Mesenchymal stem cell (in vitro differentiated cells and primary cell): ENCODE measurements at regions not wholly inside any gene's neighbourhood (a gene's known extent, or its start where the extent isn't known, plus 50 kb on each side); places are given as distances from the start of the nearest gene placed in this dataset.

Source experiments
- DNase-seq: peaks from one replicate; pipeline ENCODE4 v3.0.0-alpha.2; 2013
- H2AFZ ChIP-seq: one replicate; pipeline ENCODE4 v1.6.1; 2013; ENCODE audit warnings: low read depth, mild to moderate bottlenecking, control low read depth, inconsistent platforms, low read length, moderate library complexity
- H2AK5ac ChIP-seq: 2 replicates; pipeline ENCODE4 v1.6.1; 2013; ENCODE audit warnings: low read length, moderate library complexity, mild to moderate bottlenecking, inconsistent platforms; ENCODE audit not compliant: severe bottlenecking
- H2BK120ac ChIP-seq: one replicate; pipeline ENCODE4 v1.6.1; 2013; ENCODE audit warnings: low read depth, mild to moderate bottlenecking, inconsistent platforms, low read length, moderate library complexity
- H2BK12ac ChIP-seq, 2 experiments: one replicate each; pipeline ENCODE4 v1.6.1; 2013; ENCODE audit warnings: inconsistent platforms in 2 of 2, low read length in 2 of 2, mild to moderate bottlenecking in 2 of 2, moderate library complexity in 2 of 2, control low read depth in 1 of 2
- H2BK15ac ChIP-seq: one replicate; pipeline ENCODE4 v1.6.1; 2013; ENCODE audit warnings: mild to moderate bottlenecking, low read depth, inconsistent platforms; ENCODE audit not compliant: poor library complexity, severe bottlenecking
- H2BK5ac ChIP-seq: 2 replicates; pipeline ENCODE4 v1.6.1; 2013; ENCODE audit warnings: low read depth, mild to moderate bottlenecking, low read length, control low read depth, inconsistent platforms; ENCODE audit not compliant: poor library complexity, severe bottlenecking
- H3K14ac ChIP-seq, 2 experiments: one replicate each; pipeline ENCODE4 v1.6.1; 2013; ENCODE audit warnings: inconsistent platforms in 2 of 2, low read length in 2 of 2, control low read depth in 1 of 2, mild to moderate bottlenecking in 1 of 2, moderate library complexity in 1 of 2
- H3K18ac ChIP-seq, 2 experiments: one replicate each; pipeline ENCODE4 v1.6.1; 2013; ENCODE audit warnings: inconsistent platforms in 2 of 2, low read length in 2 of 2, control low read depth in 1 of 2, low read depth in 1 of 2, mild to moderate bottlenecking in 1 of 2
- H3K23ac ChIP-seq, 2 experiments: one replicate each; pipeline ENCODE4 v1.6.1; 2013; ENCODE audit warnings: inconsistent platforms in 2 of 2, low read length in 2 of 2, mild to moderate bottlenecking in 2 of 2, moderate library complexity in 2 of 2, control low read depth in 1 of 2
- H3K27ac ChIP-seq: 2 replicates; pipeline ENCODE4 v1.5.1; 2013; ENCODE audit warnings: mild to moderate bottlenecking, moderate library complexity, low read length, control low read depth, inconsistent platforms; ENCODE audit not compliant: poor library complexity, severe bottlenecking
- H3K27me3 ChIP-seq, 2 experiments: 2 replicates each; pipeline versions ENCODE4 v1.6.1 to v1.7.0; 2013; ENCODE audit warnings: low read length in 2 of 2, mild to moderate bottlenecking in 2 of 2, moderate library complexity in 2 of 2, control low read depth in 1 of 2, inconsistent platforms in 1 of 2; ENCODE audit not compliant: control insufficient read depth in 1 of 2, insufficient read depth in 1 of 2
- H3K36me3 ChIP-seq, 2 experiments: 2 replicates each; pipeline versions ENCODE4 v1.6.1 to v1.7.0; 2013; ENCODE audit warnings: low read length in 2 of 2, control low read depth in 1 of 2, inconsistent platforms in 1 of 2, low read depth in 1 of 2, mild to moderate bottlenecking in 1 of 2; ENCODE audit not compliant: insufficient read depth in 2 of 2, control insufficient read depth in 1 of 2
- H3K4ac ChIP-seq, 2 experiments: one replicate each; pipeline ENCODE4 v1.6.1; 2013; ENCODE audit warnings: inconsistent platforms in 2 of 2, low read length in 2 of 2, mild to moderate bottlenecking in 2 of 2, moderate library complexity in 2 of 2, control low read depth in 1 of 2, low read depth in 1 of 2
- H3K4me1 ChIP-seq: 2 replicates; pipeline ENCODE4 v1.6.1; 2013; ENCODE audit warnings: low read depth, low read length, control low read depth; ENCODE audit not compliant: control insufficient read depth, insufficient read depth
- H3K4me2 ChIP-seq: 2 replicates; pipeline ENCODE4 v1.6.1; 2013; ENCODE audit warnings: low read length, mild to moderate bottlenecking, inconsistent platforms; ENCODE audit not compliant: poor library complexity, severe bottlenecking
- H3K4me3 ChIP-seq, 2 experiments: 2 replicates each; pipeline versions ENCODE4 v1.5.1 to v1.7.0; 2013; ENCODE audit warnings: low read length in 2 of 2, mild to moderate bottlenecking in 2 of 2, control low read depth in 1 of 2, low read depth in 1 of 2; ENCODE audit not compliant: insufficient read depth in 1 of 2
- H3K79me1 ChIP-seq: replicated peaks from 2 replicates; pipeline ENCODE4 v1.6.1; 2013; ENCODE audit warnings: mild to moderate bottlenecking, control low read depth, low read length, inconsistent platforms; ENCODE audit not compliant: poor library complexity, severe bottlenecking
- H3K9ac ChIP-seq: 2 replicates; pipeline ENCODE4 v1.7.0; 2013; ENCODE audit warnings: mild to moderate bottlenecking, low read length, moderate library complexity
- H3K9me3 ChIP-seq: 2 replicates; pipeline ENCODE4 v1.7.0; 2013; ENCODE audit warnings: mild to moderate bottlenecking, low read length; ENCODE audit not compliant: control insufficient read depth
- H4K8ac ChIP-seq: one replicate; pipeline ENCODE4 v1.6.1; 2013; ENCODE audit warnings: inconsistent platforms, mild to moderate bottlenecking, low read length, moderate library complexity
- H4K91ac ChIP-seq: one replicate; pipeline ENCODE4 v1.6.1; 2013; ENCODE audit warnings: mild to moderate bottlenecking, low read length, inconsistent platforms
- WGBS: methylation state at CpG from one replicate; pipeline ENCODE4 v1.1.7; 2013; ENCODE audit warnings: mixed read lengths; 5-methylcytosine and 5-hydroxymethylcytosine counted together

- no peaks in the 10 kb centered on the region for H3K36me3 ChIP-seq
- 100% methylated on average over 1 of the region's 1 CpG for WGBS
- no peak overlapping the region for H4K8ac ChIP-seq
Measured at GRCh38 chr16:66263973-66264310, 102.5 kb upstream of the CDH5 start.

GRCh38 chr16:66263168-66263972, 103.1 kb upstream of the CDH5 start:
- H3K27me3 ChIP-seq: peaks cover 0 to 6% of the 10 kb centered on the region in 2 experiments
- no peak overlapping the region for H3K18ac ChIP-seq
- peak overlapping the region; percentile 45 for H4K91ac ChIP-seq
- H3K79me1 ChIP-seq: no peaks in the 10 kb centered on the region
- no peak overlapping the region for H2BK12ac ChIP-seq
- H3K9me3 ChIP-seq: no peaks in the 10 kb centered on the region
- no peak overlapping the region for H3K4me2 ChIP-seq
- DNase-seq: no peak
- no peaks in the 10 kb centered on the region for H3K36me3 ChIP-seq
- H2BK120ac ChIP-seq: no peak overlapping the region
- 93% methylated on average over 6 of the region's 6 CpGs for WGBS
- no peak overlapping the region for H2AK5ac ChIP-seq
- H3K23ac ChIP-seq: no peak overlapping the region
- H3K4ac ChIP-seq: peak overlapping the region in 1 of 2 experiments; percentile 15
- H3K4me1 ChIP-seq: peaks cover 11% of the 10 kb centered on the region
- H2AFZ ChIP-seq: no peak overlapping the region
- H4K8ac ChIP-seq: no peak overlapping the region
- H3K14ac ChIP-seq: no peak overlapping the region
- H3K9ac ChIP-seq: peak overlapping the region; percentile 30
- H3K4me3 ChIP-seq: no peak overlapping the region
- H3K27ac ChIP-seq: no peak overlapping the region
- no peak overlapping the region for H2BK15ac ChIP-seq
- H2BK5ac ChIP-seq: no peak overlapping the region

More at GRCh38 chr16:66263973-66264310, 102.5 kb upstream of the CDH5 start:
- Histone ChIP-seq H3K4me2 (no peak overlapping the region), H2BK5ac (no peak overlapping the region), H3K9ac (no peak overlapping the region), H3K79me1 (no peaks in the 10 kb centered on the region), H3K23ac (no peak overlapping the region), H3K4ac (peak overlapping the region in 1 of 2 experiments; percentile 15), H3K27me3 (peaks cover 0 to 6% of the 10 kb centered on the region in 2 experiments), H4K91ac (peak overlapping the region; percentile 45), H3K4me3 (no peak overlapping the region), H2AK5ac (no peak overlapping the region), H3K27ac (no peak overlapping the region), H2BK120ac (no peak overlapping the region), H3K14ac (no peak overlapping the region), H3K18ac (peak overlapping the region in 1 of 2 experiments; percentile 25), H3K9me3 (no peaks in the 10 kb centered on the region), H3K4me1 (peaks cover 11% of the 10 kb centered on the region), H2BK15ac (no peak overlapping the region), H2BK12ac (no peak overlapping the region), H2AFZ (no peak overlapping the region)
- DNase-seq: no peak

- Histone ChIP-seq H3K14ac (no peak overlapping the region), H3K9me3 (no peaks in the 10 kb centered on the region), H2BK120ac (no peak overlapping the region), H3K18ac (no peak overlapping the region), H4K8ac (no peak overlapping the region), H3K4me3 (no peak overlapping the region), H3K9ac (peak overlapping the region; percentile 30), H3K4me2 (no peak overlapping the region), H4K91ac (no peak overlapping the region), H3K27me3 (peaks cover 0 to 6% of the 10 kb centered on the region in 2 experiments), H3K79me1 (no peaks in the 10 kb centered on the region), H3K4me1 (peaks cover 11% of the 10 kb centered on the region), H2AFZ (no peak overlapping the region), H3K27ac (no peak overlapping the region), H3K36me3 (no peaks in the 10 kb centered on the region), H2BK15ac (no peak overlapping the region), H2AK5ac (no peak overlapping the region), H3K4ac (no peak overlapping the region), H3K23ac (no peak overlapping the region), H2BK5ac (no peak overlapping the region), H2BK12ac (peak overlapping the region in 1 of 2 experiments; percentile 19)
- 71% methylated on average over 11 of the region's 11 CpGs for WGBS
- DNase-seq: peak; percentile 59
Measured at GRCh38 chr16:66262253-66263167, 104.0 kb upstream of the CDH5 start.

- no peak overlapping the region for H3K4ac ChIP-seq
- H3K14ac ChIP-seq: no peak overlapping the region
- no peak overlapping the region for H4K8ac ChIP-seq
- H3K4me1 ChIP-seq: peaks cover 8% of the 10 kb centered on the region
- no peak for DNase-seq
- H2AFZ ChIP-seq: no peak overlapping the region
- H2BK12ac ChIP-seq: no peak overlapping the region
- H3K79me1 ChIP-seq: no peaks in the 10 kb centered on the region
- no peak overlapping the region for H3K18ac ChIP-seq
- no peak overlapping the region for H2BK120ac ChIP-seq
- no peak overlapping the region for H3K27ac ChIP-seq
- no peak overlapping the region for H4K91ac ChIP-seq
- H2BK5ac ChIP-seq: no peak overlapping the region
- H2BK15ac ChIP-seq: no peak overlapping the region
- H3K9ac ChIP-seq: no peak overlapping the region
- H3K9me3 ChIP-seq: no peaks in the 10 kb centered on the region
- no peak overlapping the region for H3K4me2 ChIP-seq
- no peak overlapping the region for H2AK5ac ChIP-seq
- H3K36me3 ChIP-seq: no peaks in the 10 kb centered on the region
- H3K23ac ChIP-seq: no peak overlapping the region
- H3K27me3 ChIP-seq: peaks cover 0 to 6% of the 10 kb centered on the region in 2 experiments
- WGBS: 95% methylated on average over 3 of the region's 3 CpGs
- no peak overlapping the region for H3K4me3 ChIP-seq
Measured at GRCh38 chr16:66261826-66262225, 104.7 kb upstream of the CDH5 start.
